HG02759 (cell line): ENCODE measurements at regions not wholly inside any gene's neighbourhood (a gene's known extent, or its start where the extent isn't known, plus 50 kb on each side); places are given as distances from the start of the nearest gene placed in this dataset.
"Not testable (repeated sequence)": the region's sequence is repeated elsewhere in the genome, so short reads cannot be mapped to it uniquely, and the experiment has no call there.

Source experiments
- ATAC-seq: cut with Tn5 transposase; IDR thresholded peaks from one replicate; pipeline ENCODE4 v1.9.1; 2021; ENCODE audit warnings: mild to moderate bottlenecking, moderate library complexity; ENCODE audit not compliant: unreplicated experiment

DNA sequence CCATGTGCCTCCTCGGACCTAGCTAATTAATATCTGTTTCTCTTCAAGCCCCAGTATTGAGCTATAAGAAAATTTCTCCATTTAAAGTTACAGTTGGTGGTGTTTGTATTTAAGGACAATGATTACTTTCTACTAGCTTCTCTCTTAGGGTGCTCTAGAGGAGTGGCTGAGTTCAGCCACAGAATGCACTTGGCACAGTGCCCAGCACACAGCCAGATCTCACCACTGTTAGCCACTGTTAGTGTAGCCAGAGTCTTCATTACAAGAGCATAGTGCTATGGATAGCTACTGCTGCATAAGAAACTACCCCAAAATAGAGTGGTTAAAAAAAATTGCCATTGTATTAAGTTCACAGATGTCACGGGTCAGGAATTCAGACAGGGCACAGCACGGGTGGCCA lies 421.3 kb downstream of the BCOR start:
- no peak for ATAC-seq

DNA sequence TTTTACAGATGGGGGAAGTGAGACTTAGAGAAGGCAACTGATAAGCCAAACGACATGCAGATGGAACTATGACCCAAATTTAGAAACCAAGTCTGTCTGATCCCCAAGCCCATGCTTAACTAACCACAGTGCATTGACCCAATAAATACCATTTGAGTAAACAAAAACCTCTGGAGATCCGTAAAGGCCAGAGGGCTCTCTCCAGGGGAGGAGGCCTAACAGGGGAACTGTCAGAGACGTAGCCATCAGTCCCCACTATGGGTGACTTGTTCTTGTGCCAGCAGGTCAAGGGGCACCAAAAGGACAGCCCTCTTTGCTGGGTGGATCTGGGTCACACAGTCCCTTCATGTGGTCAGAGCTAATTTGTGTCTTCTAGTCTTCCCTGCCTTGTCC lies 420.2 kb downstream of the BCOR start:
- no peak for ATAC-seq

DNA sequence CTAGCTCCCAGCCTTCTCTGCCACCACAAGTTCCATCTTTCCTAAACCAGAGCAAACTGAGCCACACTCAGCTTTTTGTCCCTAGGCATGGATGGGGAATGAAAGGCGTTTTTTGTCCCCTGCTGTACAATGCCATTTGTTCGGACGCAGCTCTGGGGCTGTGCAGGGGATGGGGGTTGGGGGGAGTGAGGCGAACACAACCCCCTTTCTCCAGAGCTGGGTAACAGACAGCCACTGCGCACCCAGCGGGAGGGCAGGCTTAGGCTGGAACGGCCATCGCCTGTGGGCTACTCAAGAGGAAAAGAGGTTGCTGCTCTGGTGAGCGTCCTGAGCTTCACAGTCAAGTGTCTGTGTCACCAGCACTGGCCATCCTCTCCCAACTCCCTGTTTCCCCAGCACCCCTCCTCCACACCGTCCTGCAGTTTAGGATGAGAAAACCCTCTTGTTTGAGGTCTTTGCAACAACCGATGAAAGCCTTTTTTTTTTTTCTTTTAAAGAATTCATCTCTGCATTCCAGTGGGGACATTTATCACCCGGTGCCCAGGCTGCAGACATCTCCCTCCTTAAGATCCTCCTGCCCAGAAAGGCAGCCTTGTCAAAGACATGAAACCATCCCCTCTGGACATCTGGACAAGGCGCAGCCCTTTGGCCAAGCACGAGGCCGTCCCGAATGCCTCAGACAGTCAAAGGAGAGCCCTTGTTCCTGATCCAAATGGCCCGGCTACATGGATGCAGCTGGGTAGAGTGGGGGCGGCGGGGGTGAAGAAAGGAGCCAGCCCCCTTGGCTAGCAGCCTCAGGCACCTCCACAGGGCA lies 419.6 kb downstream of the BCOR start:
- no peak for ATAC-seq

DNA sequence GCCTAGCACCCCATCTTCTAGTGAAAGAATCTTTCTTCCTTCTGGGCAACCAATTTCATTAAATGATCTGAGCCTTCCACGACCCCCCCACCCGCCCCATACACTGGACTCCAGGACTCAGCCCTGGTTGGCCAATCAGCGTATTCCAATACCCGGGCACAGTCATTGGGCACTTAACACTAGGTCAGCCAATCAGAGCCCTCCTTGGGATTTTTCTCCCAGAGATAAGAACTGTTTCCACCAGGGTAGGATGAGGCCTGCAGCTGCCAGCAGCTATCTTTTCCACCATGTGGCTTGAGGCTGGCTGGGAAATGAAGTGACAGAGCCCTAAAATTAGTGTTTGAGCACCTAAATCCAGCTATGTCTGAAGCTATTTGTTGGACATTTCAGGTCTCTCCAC lies 418.8 kb downstream of the BCOR start:
- ATAC-seq: no peak

DNA sequence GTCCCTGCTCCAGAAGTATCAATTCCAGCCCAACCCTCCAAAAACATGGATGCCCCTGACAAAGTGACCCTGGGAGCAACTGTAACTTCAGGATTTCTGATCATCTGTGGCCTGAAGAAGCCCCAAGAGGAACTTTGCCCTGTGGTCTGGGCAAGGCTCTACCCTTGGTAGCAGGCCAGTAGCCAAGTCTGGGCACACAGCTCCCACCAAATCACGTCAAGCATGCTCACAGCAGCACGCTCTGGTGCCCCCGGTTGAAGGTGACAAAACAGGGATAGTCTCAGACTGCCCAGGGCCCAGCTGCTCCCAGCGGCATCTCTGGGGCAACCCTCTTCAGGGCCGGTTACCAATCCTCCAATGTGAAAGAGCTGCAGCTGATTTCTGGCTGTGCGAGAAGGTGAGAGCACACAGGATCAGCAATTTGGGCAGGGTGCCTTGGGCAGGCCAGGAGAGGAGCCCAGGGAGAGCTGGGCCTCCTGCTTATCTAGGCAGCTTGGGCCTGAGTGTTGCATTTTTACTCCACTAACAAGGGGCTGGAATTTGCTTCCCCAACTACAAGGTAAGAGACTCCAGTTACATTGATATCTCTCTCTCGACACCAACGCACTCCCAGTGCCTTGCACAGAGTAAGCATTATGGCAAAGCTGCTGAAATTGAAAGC lies 418.1 kb downstream of the BCOR start:
- ATAC-seq: no peak

DNA sequence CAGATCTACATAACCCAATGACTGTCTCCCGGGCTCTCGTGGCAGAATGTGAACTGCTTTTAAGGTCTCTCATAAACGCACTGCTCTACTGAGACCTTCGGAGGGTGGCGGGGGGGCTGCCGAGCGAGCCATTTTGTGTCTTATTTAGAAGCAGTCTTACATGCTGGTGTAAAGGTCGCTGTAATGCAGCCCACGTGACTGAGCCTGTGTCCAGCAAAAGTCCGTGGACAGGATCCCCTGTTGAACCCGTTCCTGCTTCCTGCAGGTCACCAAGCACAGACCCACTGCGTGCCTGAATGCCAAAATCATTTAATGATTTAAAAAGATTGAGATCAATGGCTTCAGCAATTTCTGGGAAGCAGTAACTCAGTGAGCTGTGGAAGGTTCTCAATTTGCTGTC lies 415.9 kb downstream of the BCOR start:
- ATAC-seq: no peak

DNA sequence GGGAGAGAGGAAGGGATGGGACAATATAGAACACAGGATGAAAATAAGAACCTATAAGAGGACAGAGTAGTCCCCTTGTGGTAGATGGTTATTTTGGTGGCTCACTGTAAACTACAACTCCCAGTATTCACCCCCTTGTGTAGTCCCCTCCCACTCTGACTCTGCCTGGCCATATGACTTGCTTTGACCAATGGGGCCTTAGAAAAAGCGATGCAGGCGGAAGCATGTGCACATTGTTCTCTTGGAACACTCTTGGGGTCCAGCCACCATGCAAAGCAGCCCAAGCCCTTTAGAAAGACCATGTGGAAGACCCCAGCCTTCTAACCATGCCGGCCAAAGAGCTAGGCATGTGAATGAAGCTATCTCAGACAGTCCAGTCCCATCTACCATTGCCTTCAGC lies 415.0 kb downstream of the BCOR start:
- ATAC-seq: no peak

DNA sequence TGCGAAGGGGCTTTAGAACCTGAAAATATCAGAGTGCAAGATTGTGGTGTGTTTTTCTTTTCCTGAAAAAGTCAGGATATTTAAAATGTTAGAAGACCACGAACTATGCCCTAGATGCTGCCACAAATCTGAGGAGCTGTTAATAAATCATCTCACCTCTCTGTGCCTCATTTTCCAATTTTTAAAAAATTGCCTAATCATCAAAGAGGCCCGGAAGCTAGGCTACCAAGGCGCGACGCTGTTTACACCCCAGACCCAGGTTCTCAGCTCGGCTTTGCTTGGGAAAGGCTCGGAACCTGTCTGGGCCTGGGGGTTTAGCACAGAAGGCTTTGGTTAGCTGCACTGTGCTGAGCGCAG lies 409.6 kb downstream of the BCOR start:
- no peak for ATAC-seq

DNA sequence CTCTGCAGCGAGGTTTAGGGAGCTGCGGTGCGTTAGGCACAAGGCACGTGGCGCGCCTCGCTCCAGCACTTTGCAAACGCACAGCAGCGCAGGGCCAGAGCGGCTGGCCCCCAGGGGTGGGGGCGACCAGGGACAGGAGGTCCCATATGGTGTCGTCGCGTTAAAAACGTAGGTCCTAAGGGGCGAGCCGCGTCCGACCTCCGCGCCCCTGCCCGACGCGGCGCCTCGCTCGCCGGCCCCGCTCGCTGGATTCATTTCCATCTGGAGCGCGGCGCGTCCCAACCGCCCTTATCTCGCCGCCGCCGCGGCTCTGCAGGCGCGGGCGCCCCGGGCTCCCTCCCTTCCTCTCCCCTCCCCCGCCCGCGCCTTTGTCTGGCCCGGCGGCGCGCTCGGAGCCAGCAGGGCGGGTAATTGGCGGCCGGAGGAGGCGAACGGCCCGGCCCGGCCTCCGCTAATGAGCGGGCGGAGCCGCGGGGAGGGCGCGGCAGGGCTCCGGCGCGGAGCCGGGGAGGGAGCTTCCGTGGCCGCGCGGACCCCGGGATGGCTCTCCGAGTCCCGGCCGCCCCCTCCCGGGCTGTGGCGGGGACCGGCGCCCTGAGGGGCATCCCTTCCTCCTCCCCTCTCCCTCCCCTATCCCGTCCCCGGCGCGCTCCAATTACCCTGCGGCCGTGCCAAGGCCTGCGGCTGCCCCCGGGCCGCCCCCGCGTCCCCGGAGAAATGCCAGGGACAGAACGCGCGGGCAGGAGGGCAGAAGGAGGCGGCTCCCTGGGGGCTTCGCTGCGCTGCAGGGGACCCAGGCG lies 409.0 kb downstream of the BCOR start:
- ATAC-seq: no peak

DNA sequence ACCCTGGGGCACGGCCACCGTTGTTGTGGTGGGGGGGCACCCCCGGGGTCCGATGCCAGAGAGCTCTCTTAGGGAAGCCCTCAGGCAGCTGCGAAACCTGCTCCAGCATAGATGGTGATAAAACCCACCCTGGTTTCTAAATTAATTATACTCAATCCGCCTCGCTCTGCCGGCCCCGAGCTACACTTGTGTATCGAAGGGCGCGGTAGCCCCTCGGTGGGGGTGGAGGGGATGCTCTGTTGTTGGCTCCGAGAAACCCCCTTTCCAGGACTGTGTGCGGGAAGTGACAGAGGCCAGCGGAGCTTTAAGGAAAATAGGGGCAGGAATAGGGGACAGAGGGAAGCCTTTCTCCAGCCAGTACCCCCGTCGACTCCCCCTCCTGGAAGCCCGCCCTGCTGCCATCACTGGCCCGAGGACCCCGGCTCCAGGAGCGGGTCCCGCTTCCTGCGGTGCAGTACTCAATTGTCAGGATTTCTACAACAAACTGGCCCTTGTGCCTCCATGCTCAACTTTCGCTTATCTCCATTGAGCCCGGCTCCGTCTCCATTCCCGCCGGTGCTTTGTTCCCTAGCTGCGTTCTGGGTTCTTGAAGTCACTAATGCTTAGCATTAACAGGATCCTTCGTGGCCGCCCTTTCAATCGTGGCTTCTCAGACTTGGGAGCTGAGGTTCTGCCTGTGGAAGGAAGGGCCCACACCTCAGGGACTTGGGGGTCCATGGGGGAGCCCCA lies 408.2 kb downstream of the BCOR start:
- ATAC-seq: no peak

DNA sequence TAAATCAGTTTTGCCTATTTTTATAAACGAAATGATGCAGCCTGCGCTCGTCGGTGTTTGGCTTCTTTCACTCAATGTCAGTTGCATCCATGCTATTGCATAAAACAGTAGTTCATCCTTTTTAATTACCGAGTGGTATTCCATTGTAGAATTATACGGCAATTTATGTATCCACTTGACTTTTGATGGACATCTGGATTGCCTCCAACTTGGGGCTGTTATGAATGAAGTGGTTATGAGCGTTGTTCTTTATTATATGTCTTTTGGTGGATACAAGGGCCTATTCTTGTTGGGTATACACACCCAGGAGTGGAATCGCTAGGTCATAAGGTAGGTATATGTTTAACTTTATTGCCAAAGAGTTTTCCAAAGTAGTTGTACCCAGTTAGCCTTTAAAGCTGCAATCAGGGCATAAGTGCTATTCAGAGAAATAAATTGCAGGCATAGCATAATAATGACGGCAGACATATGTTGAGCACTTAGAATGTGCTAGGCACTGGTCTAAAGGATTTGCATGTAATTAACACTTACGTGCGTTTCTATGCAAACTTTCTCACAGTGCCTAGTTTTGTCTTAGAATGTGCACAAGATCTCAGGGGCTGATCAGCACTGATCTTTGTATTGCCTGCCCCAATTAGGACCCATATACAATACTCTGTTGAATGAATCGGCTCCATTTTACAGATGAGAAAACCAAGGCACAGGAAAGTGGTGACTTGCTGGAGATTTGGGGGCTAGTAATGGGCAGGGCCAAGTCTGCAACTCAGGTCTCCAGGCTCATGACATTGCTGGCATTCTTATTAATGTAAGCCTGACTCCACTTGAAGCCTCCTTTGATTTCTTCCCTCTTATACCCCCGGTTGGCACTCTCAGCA lies 407.0 kb downstream of the BCOR start:
- ATAC-seq: no peak

DNA sequence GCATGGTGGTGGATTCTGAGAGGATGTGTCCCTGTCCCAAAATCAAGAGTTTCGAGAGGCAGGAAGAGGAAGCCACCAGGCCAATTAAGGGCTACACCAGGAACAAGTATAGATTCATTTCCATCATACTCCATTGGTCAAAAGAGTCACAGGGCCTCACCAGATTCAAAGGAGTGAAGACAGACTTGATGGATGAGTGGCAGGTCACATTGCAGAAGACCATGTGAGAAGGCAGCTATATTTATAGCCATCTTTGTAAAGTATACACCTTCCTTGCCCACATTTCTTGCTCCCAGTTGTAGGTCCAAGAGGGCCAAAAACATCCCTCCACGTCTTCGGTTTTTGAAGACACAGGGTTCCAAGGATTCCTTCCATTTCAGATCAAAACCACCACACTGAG lies 406.0 kb downstream of the BCOR start:
- ATAC-seq: no peak

DNA sequence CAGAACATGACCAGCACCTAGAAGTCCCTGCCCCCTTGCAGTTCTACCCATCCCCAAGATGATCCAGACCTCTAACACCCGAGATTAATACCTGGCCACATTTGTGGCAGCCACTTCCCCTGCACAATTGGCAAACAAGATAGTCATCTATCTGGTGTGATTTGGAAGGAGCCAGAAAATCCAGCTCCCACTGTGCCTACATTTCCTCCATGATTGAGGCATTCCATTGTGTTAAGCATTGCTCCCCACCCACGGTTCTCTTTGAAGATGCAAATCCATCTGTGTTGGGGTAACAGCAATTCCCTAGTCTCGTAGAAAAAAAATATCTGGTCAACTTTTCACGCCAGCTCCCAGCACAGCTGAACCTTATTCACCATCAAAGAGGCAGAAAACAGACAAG lies 405.0 kb downstream of the BCOR start:
- no peak for ATAC-seq

DNA sequence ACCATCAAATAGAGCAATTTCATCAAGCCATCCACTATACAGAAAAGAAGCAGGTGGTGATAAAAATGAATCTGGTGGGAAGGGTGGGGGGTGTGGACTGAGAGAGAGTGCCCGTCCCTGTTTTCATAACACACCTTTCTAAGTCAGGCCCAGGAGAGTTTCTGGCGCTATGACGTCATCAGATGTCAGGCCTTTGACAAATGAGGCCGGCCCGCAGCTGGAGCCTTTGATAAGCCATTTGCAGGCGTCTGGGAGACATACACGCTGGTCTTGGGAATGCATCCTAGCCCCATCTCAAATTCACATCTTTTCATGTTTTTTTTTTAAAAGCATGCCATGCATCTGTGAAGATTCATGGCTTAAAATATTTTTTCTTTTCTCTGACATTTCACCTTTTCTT lies 404.5 kb downstream of the BCOR start:
- no peak for ATAC-seq

DNA sequence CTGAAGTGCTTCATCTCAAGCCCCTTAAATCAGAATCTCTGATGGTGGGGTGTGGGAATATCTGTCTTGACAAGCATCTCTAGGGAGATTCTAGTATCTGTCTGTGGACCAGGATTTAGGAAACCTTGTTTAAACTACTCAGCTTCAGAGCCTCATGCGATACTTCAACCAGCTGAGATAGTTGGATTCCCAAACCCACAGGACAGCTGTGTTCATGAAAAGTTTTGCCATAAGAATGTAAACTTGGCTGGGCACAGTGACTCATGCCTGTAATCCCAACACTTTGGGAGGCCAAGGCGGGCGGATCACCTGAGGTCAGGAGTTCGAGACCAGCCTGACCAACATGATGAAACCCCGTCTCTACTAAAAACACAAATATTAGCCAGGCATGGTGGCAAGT lies 395.1 kb downstream of the BCOR start:
- ATAC-seq: not testable (repeated sequence)

DNA sequence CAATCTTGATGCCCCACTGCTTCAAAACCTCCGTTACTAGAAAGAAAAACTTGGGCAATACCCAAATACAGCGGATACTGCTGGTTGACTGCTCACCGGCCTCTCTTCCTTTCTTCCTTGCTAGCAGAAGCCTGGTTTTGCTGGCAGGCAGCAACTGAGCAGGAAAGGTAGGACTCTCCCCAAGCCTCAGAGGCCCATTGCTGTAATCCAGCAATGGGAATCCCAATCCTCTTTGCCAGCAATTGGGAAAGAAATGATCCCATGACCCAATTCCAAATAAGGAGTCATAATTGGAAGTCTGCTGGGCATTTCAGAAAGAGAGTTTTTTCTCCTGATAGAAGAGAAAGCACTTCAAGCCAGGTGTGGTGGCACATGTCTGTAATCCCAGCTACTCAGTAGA lies 394.5 kb downstream of the BCOR start:
- no peak for ATAC-seq

DNA sequence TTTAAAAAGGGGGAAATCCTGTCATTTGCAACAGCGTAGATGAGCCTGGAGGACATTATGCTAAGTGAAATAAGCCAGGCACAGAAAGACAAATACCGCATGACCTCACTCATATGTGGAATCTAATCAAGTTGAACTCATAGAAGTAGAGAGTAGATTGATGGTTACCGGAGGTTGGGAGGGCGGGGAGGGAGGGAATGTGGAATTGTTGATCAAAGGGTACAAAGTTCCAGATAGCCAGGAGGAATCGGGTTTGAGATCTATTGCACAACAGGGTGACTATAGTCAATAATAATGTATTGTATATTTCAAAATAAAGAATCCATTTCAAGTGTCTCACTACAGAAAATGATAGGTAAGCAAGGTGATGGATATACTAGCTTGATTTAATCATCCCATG lies 393.2 kb downstream of the BCOR start:
- ATAC-seq: no peak

DNA sequence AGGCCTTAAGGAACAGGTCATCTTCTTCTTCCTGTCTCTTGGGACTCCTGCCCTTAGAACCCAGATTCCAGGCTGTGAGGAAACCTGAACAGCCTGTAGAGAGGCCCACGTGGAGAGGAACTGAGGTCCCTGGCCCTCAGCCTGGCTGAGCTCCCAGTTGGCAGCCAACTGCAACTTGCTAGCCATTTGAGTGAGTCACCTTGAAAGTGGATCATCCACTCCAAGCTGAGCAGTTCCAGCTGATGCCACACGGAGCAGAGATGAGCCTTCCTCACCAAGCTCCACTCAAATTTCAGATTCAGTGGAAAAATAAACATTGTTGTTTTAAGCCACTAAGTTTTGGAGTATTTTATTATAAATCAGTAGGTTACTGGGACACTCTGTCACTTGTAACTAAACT lies 392.5 kb downstream of the BCOR start:
- ATAC-seq: no peak

DNA sequence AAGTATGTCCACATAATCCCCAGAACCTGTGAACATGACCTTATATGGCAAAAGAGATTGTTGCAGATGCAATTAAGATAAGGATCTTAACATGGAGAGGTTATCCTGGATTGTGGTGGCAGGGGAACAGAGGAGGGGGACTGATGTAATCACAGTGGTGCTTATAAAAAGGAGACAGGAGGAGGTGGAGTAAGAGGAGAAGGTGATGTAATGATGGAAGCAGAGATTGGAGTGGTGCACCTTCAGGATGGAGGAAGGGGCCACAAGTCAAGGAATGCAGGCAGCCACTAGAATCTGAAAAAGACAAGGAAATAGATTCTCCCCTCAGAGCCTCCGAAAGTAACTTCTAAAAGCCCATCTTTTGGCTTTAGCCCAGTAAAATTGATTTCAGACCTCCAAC lies 388.4 kb downstream of the BCOR start:
- no peak for ATAC-seq

DNA sequence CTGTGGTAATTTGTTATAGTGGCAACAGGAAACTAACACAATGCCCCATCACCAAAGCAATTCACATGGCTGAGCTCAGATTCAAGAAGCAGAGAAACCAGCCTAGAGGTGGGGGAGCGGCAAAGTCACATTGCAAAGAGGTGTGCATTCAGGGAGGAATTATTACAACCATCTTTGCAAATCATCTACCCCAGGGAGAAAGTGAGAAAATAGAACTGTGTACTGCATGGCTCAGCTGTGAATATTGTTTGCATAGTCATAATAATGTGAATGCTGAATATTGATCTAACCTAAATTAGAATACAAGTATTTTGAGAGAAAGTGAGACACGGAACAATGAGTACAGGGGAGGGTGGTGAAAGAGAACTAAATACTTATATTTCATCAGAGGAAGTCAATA lies 387.9 kb downstream of the BCOR start:
- ATAC-seq: no peak
